Astrocyte (in vitro differentiated cells and primary cell): ENCODE measurements at regions not wholly inside any gene's neighbourhood (a gene's known extent, or its start where the extent isn't known, plus 50 kb on each side); places are given as distances from the start of the nearest gene placed in this dataset.

Source experiments
- EZH2 ChIP-seq: IDR thresholded peaks from 2 replicates; pipeline ENCODE4 v1.6.1; 2012; ENCODE audit warnings: mild to moderate bottlenecking, low read length, inconsistent platforms; ENCODE audit not compliant: insufficient read depth
- TF ChIP-seq, protein P1 (sequence below): IDR thresholded peaks from 2 replicates; pipeline ENCODE4 v1.5.1; 2011; ENCODE audit warnings: low read depth, mild to moderate bottlenecking, inconsistent platforms, low read length, moderate library complexity; ENCODE audit not compliant: insufficient read depth

DNA sequence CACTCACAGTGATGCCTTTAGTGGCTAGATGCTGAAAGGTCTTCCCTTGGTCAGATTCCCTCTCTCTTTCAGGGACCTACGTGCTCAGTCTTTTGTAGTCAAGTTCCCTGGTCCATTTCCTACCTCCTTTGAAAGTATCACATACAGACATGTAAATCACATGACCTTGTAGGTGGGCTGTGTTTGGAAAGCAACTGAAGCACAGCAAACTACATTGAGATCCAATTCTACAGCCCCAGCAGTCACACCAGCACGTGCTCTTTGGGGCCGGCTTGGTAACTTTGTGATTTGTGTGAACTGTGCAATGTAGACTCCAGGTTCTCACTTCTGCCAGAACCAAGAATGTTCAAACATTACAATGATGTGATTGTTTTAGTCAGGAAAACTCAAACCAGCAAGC lies 89.7 kb upstream of the PLPP4 start:
- TF ChIP-seq, protein P1, sequence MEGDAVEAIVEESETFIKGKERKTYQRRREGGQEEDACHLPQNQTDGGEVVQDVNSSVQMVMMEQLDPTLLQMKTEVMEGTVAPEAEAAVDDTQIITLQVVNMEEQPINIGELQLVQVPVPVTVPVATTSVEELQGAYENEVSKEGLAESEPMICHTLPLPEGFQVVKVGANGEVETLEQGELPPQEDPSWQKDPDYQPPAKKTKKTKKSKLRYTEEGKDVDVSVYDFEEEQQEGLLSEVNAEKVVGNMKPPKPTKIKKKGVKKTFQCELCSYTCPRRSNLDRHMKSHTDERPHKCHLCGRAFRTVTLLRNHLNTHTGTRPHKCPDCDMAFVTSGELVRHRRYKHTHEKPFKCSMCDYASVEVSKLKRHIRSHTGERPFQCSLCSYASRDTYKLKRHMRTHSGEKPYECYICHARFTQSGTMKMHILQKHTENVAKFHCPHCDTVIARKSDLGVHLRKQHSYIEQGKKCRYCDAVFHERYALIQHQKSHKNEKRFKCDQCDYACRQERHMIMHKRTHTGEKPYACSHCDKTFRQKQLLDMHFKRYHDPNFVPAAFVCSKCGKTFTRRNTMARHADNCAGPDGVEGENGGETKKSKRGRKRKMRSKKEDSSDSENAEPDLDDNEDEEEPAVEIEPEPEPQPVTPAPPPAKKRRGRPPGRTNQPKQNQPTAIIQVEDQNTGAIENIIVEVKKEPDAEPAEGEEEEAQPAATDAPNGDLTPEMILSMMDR = no peak
- TF ChIP-seq EZH2 = no peak
